CD4-positive, alpha-beta T cell treated with Interleukin-6 at 100 ng/mL for 8 hours (primary cell): ENCODE measurements at regions not wholly inside any gene's neighbourhood (a gene's known extent, or its start where the extent isn't known, plus 50 kb on each side); places are given as distances from the start of the nearest gene placed in this dataset.
"Not testable (repeated sequence)": the region's sequence is repeated elsewhere in the genome, so short reads cannot be mapped to it uniquely, and the experiment has no call there.

Source experiments
- DNase-seq: peaks from one replicate; pipeline ENCODE4 v3.0.0-alpha.2; 2020; ENCODE audit warnings: mixed read lengths, low spot score

DNA sequence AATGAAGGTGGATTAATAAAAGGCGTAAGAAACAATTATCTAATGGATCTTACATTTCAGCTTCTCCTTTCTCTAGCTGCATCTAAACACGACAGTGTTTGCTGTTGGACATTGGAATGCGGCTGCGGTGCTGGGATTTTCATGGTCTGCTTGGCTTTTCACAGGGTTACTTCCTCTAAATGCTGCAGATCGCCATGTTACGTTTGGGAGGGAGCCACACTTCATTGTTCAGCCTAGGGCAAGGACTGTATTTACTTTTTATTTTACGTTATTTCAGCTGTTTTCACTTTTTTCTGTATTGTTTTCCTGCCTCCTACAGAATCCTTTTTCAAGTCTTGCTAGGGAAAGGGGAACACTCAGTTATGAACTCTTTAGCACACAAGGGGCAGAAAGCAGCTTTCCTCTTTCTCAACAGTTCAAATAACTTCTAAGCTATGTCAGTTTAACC, 97.9 kb upstream of the MTHFD1L start:
- no peak for DNase-seq

DNA sequence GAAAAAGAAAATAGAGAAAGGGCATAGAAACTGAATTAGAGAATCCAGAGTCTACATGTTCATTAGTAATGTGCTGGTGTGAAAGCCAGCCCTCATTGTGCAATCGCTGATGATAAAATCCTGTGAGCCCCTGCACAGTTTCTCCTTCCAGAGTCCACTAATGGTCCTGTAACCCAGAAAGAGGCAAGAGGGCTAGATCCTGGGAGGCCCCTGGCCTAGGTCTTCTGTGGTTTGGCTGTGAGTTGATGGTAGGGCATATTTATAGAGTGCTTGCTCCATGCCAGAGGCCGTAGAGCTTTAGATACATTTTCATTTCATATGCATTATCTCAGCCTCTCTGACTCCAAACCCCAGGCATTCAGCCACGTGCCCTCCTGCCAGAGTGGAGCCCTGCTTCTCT, 94.9 kb upstream of the MTHFD1L start:
- DNase-seq: no peak

- DNase-seq: no peak
Measured at GRCh38 chr6:150773969-150774368, 91.5 kb upstream of the MTHFD1L start.

GRCh38 chr6:150775415-150776203, 89.9 kb upstream of the MTHFD1L start:
- DNase-seq: no peak

- no peak for DNase-seq
Measured at GRCh38 chr6:150777736-150778135, 87.8 kb upstream of the MTHFD1L start.

DNA sequence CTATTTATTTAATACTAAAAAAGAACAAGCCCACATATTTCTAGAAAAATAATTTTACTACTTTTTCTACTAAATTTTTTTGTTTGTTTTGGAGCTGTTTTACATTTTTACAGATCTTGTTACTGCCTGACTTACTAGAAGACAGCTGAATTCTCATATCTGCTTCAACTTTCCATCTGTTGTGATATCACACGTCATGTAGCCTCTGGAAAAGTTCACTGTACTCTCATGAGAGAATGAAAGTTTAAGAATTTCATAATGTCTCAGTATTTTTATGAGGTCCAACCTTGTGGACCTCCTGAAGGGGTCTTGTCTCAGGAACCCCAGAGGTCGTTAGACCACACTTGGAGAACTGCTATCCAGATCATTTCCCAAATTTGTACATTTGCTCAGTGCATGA, 81.7 kb upstream of the MTHFD1L start:
- DNase-seq: no peak

GRCh38 chr6:150787429-150787828, 78.1 kb upstream of the MTHFD1L start:
- DNase-seq: no peak

DNA sequence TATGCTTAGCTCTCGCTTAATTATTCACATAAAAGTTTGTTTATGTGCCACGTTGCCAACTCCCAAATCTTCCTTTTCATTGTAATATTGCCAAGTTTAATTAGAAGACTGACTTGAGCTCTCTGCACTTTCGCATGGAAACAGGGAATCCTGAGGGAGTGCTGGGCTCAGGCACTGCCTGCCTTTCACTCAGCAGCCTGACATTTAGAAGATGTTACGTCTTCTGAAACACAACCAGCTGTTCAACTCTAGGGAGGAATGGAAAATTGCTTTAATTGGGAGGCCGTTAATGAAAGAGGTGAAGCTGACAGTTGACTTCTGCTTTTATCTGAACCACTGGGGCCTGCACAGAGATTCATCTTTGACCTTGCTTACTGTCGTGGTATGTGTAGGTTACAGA, 77.4 kb upstream of the MTHFD1L start:
- no peak for DNase-seq

GRCh38 chr6:150789906-150790305, 75.6 kb upstream of the MTHFD1L start:
- not testable (repeated sequence) for DNase-seq

DNA sequence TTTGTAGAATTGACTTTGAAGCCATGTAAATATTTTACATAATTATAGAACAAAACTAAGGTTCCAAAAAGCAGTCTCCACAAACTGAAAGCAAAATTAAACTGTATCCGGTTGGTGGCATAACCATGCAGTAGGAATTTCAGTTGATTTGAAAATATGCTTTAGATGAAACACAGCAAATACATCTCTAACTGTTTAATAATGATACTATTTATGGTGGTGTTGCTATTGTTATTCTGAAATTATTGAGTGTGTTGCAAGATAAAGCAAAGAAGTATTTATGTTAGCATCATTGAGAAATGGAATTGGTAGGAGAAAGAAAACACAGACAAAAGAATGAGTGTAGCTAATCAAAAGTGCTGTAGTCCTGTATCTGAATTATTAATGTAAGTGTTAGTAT, 73.8 kb upstream of the MTHFD1L start:
- no peak for DNase-seq

DNA sequence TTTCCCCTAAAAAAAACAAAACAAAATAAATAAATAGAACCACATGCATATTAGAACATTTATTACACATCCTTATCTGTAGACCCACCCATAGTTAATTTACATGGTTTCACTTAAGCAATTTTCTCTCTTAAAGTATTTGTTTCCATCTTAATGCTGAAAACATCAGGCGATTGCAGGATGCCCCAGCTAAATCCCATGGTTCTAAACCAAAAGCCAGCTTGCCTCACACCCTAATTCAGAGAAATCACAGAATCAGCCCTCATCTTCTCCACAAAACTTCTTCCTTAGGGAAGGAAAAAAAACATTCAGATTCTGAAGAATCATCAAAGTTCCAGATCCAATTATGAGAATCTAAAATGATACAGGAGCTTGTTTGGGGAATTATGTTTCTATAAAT, 67.6 kb upstream of the MTHFD1L start:
- DNase-seq: no peak

- DNase-seq: no peak
Measured at GRCh38 chr6:150799276-150799805, 66.2 kb upstream of the MTHFD1L start.

DNA sequence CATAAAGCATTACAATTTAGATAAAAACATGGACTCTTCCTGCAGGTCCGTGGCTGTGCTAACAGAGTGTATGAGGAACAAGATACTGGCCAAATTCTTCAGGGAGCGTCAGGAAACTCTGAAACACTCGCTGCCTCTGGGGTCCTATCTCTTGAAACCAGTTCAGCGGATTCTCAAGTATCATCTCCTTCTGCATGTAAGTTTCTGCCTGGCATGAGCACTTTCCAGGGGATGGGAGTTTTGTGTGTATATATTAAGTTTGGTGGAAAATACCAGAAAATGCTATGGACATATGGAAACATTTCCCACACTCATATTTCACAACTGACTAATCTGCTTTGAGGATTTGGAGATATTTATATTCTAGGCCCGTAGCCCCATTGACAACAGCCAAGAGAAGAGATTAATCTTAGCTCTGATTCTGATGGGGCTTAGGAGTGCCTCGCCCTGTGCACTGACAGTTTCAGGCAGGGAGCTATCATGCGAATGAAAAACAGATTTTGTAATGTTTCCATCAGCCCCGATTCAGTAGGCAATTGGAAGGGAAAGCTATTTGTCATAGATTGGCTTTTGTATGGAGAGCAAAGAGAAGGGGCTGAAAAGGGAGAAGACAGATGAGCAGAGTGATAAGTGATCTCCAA, 64.7 kb upstream of the MTHFD1L start:
- no peak for DNase-seq

- no peak for DNase-seq
Measured at GRCh38 chr6:150806790-150807189, 58.7 kb upstream of the MTHFD1L start.

- no peak for DNase-seq
Measured at GRCh38 chr6:150813319-150813992, 52.0 kb upstream of the MTHFD1L start.

DNA sequence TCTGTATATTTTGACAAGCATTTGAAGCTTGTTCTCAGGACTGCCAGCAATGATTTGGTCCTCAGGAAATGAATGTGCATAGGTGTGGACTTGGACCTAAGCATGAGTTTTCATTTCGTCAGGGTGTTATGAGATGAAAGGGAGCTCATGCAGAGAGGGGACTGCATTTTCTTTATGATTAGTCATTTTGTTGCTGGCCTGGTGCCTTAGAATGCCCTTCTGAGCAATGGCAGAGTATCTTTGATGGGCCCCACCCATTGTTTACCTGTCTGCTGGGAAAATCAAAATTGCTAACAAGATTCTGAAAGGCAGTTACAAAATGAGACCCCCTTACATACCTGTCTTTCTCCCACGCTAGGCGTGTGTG, 51.5 kb upstream of the MTHFD1L start:
- no peak for DNase-seq
